ENCODE measurements at regions not wholly inside any gene's neighbourhood (a gene's known extent, or its start where the extent isn't known, plus 50 kb on each side); places are given as distances from the start of the nearest gene placed in this dataset.

GRCh38 chr14:44788612-44789011 lies 173.1 kb downstream of the KLHL28 start:
- BruUV-seq (replicated peaks), result no TSS peak
- intact Hi-C loops (cut with micrococcal nuclease), result no loop called here
- TF ChIP-seq CTCF (IDR thresholded peaks at IDR 0.05; ENCODE audit: unreplicated experiment), result no peak
- no peaks in the 10 kb centered on the region for H3K9me3 Mint-ChIP-seq (ENCODE audit: unreplicated experiment)
- no peak overlapping the region for H3K4me3 Mint-ChIP-seq (ENCODE audit: unreplicated experiment)
- CTCF ChIA-PET, result interaction anchor here (0.6 kb wide), 1 partner anchor 480 kb away, joined by 3 read pairs; no protein-coding TSS in a partner anchor
- H3K27ac Mint-ChIP-seq (ENCODE audit: low read depth, unreplicated experiment), result no peak overlapping the region
- H3K27me3 Mint-ChIP-seq (ENCODE audit: insufficient read depth, unreplicated experiment), result no peaks in the 10 kb centered on the region
- DNase-seq (ENCODE audit: unreplicated experiment), result no peak
- POLR2A ChIA-PET, result no interaction called here
- H3K4me1 Mint-ChIP-seq (ENCODE audit: insufficient read depth, unreplicated experiment), result no peaks in the 10 kb centered on the region
- H3K36me3 Mint-ChIP-seq (ENCODE audit: insufficient read depth, unreplicated experiment), result no peaks in the 10 kb centered on the region

- H3K27me3 Mint-ChIP-seq (ENCODE audit: insufficient read depth, unreplicated experiment), result no peaks in the 10 kb centered on the region
- DNase-seq (ENCODE audit: unreplicated experiment), result no peak
- ChIA-PET POLR2A (no interaction called here), CTCF (no interaction called here)
- no peak for TF ChIP-seq CTCF (IDR thresholded peaks at IDR 0.05; ENCODE audit: unreplicated experiment)
- intact Hi-C loops (cut with micrococcal nuclease), result no loop called here
- H3K27ac Mint-ChIP-seq (ENCODE audit: low read depth, unreplicated experiment), result no peak overlapping the region
- H3K36me3 Mint-ChIP-seq (ENCODE audit: insufficient read depth, unreplicated experiment), result no peaks in the 10 kb centered on the region
- BruUV-seq (replicated peaks), result no TSS peak
- no peaks in the 10 kb centered on the region for H3K4me1 Mint-ChIP-seq (ENCODE audit: insufficient read depth, unreplicated experiment)
- no peak overlapping the region for H3K4me3 Mint-ChIP-seq (ENCODE audit: unreplicated experiment)
- H3K9me3 Mint-ChIP-seq (ENCODE audit: unreplicated experiment), result no peaks in the 10 kb centered on the region
These were observed 176.7 kb downstream of the KLHL28 start for GRCh38 chr14:44785096-44785495.

GRCh38 chr14:44783901-44784300 lies 177.8 kb downstream of the KLHL28 start:
- Mint-ChIP-seq H3K4me1 (ENCODE audit: insufficient read depth, unreplicated experiment) (no peaks in the 10 kb centered on the region), H3K27me3 (ENCODE audit: insufficient read depth, unreplicated experiment) (no peaks in the 10 kb centered on the region), H3K27ac (ENCODE audit: low read depth, unreplicated experiment) (no peak overlapping the region), H3K4me3 (ENCODE audit: unreplicated experiment) (no peak overlapping the region), H3K9me3 (ENCODE audit: unreplicated experiment) (no peaks in the 10 kb centered on the region), H3K36me3 (ENCODE audit: insufficient read depth, unreplicated experiment) (no peaks in the 10 kb centered on the region)
- TF ChIP-seq CTCF (IDR thresholded peaks at IDR 0.05; ENCODE audit: unreplicated experiment), result no peak
- POLR2A ChIA-PET, result no interaction called here
- no peak for DNase-seq (ENCODE audit: unreplicated experiment)
- CTCF ChIA-PET, result interaction anchor here (0.6 kb wide), 1 partner anchor 82 kb away, joined by 3 read pairs; no protein-coding TSS in a partner anchor
- intact Hi-C loops (cut with micrococcal nuclease), result no loop called here
- no TSS peak for BruUV-seq (replicated peaks)

GRCh38 chr14:44782775-44783238 lies 178.9 kb downstream of the KLHL28 start:
- H3K9me3 Mint-ChIP-seq (ENCODE audit: unreplicated experiment), result no peaks in the 10 kb centered on the region
- no peaks in the 10 kb centered on the region for H3K27me3 Mint-ChIP-seq (ENCODE audit: insufficient read depth, unreplicated experiment)
- peak; percentile 51 for DNase-seq (ENCODE audit: unreplicated experiment)
- H3K4me1 Mint-ChIP-seq (ENCODE audit: insufficient read depth, unreplicated experiment), result no peaks in the 10 kb centered on the region
- BruUV-seq (replicated peaks), result no TSS peak
- CTCF ChIA-PET, result interaction anchor here (1.0 kb wide), 1 partner anchor 20 kb away, joined by 3 read pairs; no protein-coding TSS in a partner anchor
- POLR2A ChIA-PET, result no interaction called here
- intact Hi-C loops (cut with micrococcal nuclease), result no loop called here
- H3K36me3 Mint-ChIP-seq (ENCODE audit: insufficient read depth, unreplicated experiment), result no peaks in the 10 kb centered on the region
- H3K4me3 Mint-ChIP-seq (ENCODE audit: unreplicated experiment), result no peak overlapping the region
- TF ChIP-seq CTCF (IDR thresholded peaks at IDR 0.05; ENCODE audit: unreplicated experiment), result no peak
- H3K27ac Mint-ChIP-seq (ENCODE audit: low read depth, unreplicated experiment), result no peak overlapping the region
